Activated CD8-positive, alpha-beta memory T cell treated with anti-CD3 and anti-CD28 coated beads, Interleukin-2, amount 50 U/mL, for 1 hour (primary cell): ENCODE measurements at regions not wholly inside any gene's neighbourhood (a gene's known extent, or its start where the extent isn't known, plus 50 kb on each side); places are given as distances from the start of the nearest gene placed in this dataset.

Experiments used
- DNase-seq: peaks from one replicate; pipeline ENCODE4 v3.0.0-alpha.2; 2020; ENCODE audit errors: extremely low read depth

DNA sequence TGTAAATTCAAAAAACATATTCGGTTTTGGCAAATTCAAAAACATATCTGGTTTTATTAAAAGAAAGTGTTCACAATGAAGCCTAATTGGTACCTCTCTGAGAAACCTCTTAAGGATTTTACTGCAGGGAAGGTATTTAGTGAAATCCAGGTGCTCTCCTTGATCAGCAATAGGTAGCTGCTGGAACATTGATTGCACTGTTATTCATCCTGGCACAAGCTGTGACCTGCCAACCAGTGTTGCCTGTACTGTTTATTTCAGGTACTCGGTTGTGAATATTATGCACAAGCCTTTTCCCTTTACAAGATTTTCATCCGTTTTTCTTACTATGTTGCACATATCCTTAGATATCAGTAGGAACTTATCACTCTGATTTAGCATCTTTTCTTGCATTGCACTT is 155.8 kb upstream of the ZEB2 start:
- DNase-seq = no peak

DNA sequence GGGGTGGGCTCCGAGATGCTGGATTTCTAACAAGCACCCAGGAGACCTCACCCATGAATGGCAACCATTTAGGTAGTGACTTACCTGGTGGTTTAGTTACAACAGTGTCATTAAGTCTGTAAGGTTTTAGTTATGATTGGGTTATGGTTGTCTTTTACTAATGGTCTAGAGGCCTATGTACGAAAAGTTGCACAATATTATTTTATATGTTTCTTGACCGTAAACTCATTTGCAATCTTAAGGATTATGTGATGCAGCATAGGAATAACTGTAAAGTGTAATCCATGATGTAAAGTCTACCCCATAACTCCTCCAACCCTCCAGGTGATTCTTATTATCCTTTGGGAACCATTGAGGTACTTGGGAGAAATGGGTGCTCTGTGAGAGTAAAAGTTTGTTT is 155.4 kb upstream of the ZEB2 start:
- no peak for DNase-seq

DNA sequence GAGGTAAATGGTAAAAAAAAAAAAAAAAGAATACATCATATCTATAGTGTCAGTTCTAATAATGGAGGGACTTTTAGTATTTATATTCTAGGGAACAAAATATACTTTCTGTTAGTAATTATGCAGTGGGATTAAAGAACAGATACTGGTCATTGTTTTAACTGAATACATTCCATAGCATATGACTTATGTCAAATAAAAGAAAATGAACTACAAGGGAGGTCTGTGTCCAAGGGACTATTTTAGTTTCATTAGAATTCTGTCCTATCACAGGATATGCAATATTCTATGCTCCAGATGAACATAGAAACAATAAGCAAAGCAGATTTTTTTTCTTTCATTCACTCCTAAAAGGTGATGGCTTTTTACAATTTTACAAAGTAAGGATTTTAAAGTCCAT is 154.2 kb upstream of the ZEB2 start:
- no peak for DNase-seq

- no peak for DNase-seq
Measured at GRCh38 chr2:144673456-144673855, 153.5 kb upstream of the ZEB2 start.

GRCh38 chr2:144671695-144672455 is 152.0 kb upstream of the ZEB2 start:
- no peak for DNase-seq

- no peak for DNase-seq
Measured at GRCh38 chr2:144670738-144671137, 150.8 kb upstream of the ZEB2 start.

- DNase-seq = no peak
Measured at GRCh38 chr2:144670080-144670479, 150.2 kb upstream of the ZEB2 start.

DNA sequence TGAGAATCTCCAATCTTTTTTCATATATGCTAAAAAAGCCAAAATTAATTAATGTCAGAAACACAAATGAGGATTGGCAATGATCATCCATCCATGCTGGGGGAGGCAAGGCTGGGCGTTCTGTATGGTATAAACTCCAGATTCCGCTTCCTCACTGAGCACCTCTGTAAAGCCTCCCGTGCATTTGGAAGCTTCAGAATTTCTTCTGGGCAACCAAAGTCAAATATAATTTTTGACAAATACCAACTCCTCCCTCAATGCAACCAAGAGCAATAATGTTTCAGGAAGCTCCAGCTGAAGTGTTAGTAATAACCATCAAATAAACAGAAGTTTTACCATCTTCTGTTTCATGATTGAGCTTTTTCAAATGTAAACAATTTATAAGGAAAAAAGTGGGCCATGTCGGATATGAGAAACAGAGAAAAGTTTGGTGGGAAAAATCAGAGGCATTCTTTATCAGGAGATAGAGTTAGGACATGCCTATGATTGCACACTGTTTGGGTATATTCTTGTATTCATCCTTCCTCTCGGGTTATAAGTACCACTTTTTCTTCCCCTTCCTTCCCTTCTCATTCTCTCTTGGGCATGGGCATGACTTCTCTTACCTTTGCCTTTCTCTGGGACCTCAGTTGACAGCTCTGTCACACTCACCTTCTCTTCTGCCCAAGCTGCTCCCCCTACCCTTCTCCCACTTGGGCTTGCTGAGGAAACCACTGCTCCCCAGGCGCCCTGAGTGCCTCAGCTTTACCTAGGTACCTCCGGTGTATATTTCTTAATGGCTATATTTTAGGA is 149.5 kb upstream of the ZEB2 start:
- no peak for DNase-seq

GRCh38 chr2:144668493-144669110 is 148.7 kb upstream of the ZEB2 start:
- no peak for DNase-seq

GRCh38 chr2:144666032-144666431 is 146.1 kb upstream of the ZEB2 start:
- DNase-seq = no peak

GRCh38 chr2:144663207-144663606 is 143.3 kb upstream of the ZEB2 start:
- no peak for DNase-seq

DNA sequence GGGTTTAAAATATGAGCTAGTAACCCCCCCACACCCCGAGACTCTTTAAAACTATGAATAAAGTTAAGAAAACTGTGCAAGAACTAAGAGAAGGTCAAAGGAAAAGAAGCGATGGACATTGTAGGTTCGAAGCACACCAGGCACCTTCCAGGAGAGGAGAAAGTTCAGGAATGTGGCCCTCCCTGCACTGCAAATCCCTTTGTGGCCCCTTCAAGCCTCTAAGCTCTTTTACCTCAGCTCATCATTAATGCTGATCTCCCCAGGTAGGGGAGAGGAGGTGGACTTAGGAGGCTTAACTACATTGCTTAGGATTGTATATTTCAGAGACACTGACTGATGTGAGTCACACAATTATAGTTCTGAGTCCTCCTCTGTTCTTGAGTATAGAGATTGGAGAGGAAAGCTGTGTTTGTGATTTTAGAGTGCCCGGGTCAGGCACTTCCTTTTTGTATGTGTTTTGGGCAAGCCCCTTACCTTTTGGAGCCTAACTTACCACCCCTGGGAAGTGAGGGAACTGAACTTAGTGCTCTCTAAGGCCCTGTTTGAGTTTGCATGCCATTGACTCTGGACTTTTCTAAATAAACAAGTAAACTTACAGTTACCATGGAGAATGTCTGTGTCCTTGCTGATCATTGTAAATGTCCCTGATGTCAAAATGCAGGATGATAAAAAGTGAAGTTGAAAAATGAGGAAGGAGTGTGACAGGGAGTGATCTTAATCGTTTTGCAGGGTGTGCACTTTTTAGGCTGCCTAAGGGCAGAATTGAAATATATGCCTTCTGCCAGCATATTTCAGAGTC is 140.8 kb upstream of the ZEB2 start:
- DNase-seq = no peak

- DNase-seq = peak; percentile 37
Measured at GRCh38 chr2:144659731-144660275, 139.9 kb upstream of the ZEB2 start.

DNA sequence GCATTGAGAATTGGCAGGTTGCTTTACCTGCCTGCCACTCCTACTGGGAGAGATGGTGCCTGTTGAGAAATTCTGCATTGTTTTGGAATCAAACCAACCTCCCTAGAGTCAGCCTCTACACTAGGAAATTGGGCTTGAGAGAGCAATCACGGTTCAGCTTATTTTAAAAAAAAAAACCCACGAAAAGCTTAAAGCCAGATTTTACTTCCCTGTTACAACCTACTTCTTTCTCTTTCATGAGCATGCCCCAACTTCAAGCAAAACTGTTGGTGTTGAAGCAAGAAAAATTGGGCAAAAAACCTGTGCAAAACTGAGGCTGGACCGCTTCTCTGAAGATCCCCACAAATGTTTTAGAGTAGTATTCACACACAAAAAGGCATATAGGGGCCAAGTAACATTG is 134.6 kb upstream of the ZEB2 start:
- DNase-seq = no peak

DNA sequence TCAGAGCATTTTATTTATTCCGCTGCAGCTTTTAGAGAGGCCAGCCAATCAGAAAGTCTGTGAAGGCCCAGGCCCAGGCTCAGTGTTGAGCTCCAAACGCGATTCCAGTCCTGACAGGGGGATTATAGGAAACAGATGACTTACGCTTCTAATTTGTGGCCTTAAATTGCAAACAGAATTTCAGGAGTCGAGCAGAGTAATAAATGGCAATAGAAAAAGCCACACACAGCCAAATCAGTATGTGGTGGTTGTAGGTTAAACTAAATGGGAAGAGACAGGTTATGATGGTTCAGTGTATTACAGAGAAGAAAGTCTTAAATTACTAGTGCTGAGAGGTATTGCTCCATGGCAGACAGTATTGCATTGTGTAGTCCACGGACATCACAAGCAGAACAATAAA is 131.0 kb upstream of the ZEB2 start:
- DNase-seq = no peak

DNA sequence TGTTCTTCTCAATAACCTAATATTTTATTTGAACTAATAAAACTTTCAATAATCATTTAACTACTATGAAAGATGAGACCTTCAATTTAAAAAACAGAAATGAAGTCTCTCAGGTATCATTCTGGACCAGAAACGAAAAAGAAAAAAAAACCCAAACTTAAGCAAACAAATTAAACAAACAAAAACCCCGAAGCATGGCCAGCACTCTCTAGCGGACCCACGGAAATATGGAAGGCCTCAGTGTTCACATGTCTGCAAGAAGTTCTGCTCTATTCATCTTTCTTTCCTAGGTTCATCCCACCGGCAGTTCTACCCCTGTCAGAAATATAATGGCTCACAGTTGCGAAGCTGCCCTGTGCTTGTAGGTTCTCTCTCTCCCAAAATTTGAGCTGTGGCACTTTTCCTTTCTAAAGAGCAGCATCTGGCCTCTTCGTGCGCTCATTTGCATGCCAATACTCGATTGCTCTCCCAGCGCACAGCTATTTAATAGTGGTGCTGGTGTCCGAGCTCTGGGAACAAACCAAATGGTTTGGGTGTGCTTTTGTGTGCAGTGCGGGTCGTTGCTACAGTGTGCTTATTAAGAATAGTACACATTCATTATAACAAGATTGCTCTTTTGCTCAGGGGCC is 129.0 kb upstream of the ZEB2 start:
- no peak for DNase-seq

- DNase-seq = no peak
Measured at GRCh38 chr2:144645083-144645778, 125.3 kb upstream of the ZEB2 start.

DNA sequence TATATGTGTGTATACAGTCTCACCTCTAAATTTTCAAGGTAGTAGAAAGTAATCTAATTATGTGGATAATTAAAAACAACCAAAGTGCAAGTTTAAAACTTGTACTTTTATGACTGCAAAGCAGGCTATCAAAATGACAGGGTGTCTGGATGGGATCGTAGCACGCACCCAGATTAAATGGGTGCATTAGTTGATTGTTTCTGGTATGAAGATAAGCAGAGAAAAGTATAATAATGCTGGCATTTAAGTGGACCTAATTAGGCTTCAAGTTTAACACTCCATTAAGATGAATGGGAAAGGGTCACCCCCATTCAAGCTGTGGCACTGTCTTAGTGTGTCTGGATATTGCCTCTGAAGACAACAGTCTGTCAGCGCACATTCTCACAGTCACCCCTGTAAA is 124.6 kb upstream of the ZEB2 start:
- DNase-seq = no peak

DNA sequence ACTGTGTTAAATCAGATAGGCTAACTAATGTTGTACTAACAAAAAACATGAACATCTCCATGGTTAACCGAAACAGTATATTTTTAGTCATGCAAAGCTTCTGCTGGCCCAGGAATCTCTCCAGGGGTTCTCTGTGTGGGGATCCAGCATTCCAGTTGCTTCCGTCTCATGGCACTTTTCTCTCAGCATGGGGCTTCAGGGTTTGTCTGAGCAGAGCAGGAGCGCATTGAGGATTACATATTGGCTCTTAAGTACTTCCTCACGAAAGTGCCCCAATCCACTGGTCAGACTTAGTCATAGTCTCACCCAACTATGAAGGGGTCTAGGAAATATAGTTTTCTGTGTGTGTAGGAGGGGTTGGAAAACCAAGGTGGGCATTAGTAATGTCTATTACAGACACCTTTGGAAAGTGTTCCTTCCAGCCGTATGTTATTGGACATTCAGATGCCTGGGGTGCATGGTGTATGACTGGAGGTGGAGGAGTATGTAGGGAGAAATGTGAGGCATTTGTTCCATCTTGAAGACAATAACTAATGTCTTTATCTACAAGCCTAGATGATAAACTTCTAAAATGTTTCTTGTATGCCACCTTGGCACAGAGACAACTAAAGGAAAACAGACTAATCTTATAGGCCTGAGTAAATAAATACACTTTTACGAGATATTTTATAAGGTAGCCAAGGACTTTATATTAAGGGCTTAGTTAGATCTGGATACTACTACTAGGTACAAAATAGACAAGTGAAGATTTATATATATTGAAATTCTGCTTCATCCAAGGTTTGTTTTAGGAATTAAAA is 123.8 kb upstream of the ZEB2 start:
- DNase-seq = no peak

GRCh38 chr2:144642856-144643255 is 122.9 kb upstream of the ZEB2 start:
- DNase-seq = no peak
